K562 (cell line): ENCODE measurements at regions not wholly inside any gene's neighbourhood (a gene's known extent, or its start where the extent isn't known, plus 50 kb on each side); places are given as distances from the start of the nearest gene placed in this dataset.

Experiments
- ATAC-seq: fragments of 200-7000 bp; cut with Tn5 transposase; 3 replicates; pipeline ENCODE4 v1.9.1; 2020; ENCODE audit warnings: moderate library complexity
- BruUV-seq: library from RNA; stranded (reverse); fragments of 400-500 nt; replicated peaks from 2 replicates; lab custom pipeline; 2021; lab: Mats Ljungman, UMichigan
- CTCF ChIA-PET: fragments of 300-600 bp; formaldehyde crosslinking; extraction: SDS; loops from one replicate; lab custom pipeline; 2021; ENCODE audit warnings: low intra/inter-chr PET ratio; lab: Yijun Ruan, JAX
- POLR2A ChIA-PET: fragments of 300-600, 350-650 bp; sonication (Branson Sonifier 250); formaldehyde crosslinking; extraction: SDS; loops from one replicate; lab custom pipeline; 2021; ENCODE audit warnings: antibody characterized with exemption, inconsistent platforms; lab: Yijun Ruan, JAX
- DNase-seq, 4 experiments: peaks; one replicate each; pipeline versions ENCODE4 v3.0.0 to v3.0.0-alpha.2; 2011 to 2018; ENCODE audit warnings: low spot score in 3 of 4, mixed read lengths in 3 of 4; ENCODE audit errors: extremely low read depth in 1 of 4
- FAIRE-seq: peaks from 2 replicates; lab custom pipeline; 2011; peaks lifted over from hg19 to GRCh38; lab: Jason Lieb, UNC
- H2AFZ ChIP-seq: 2 replicates; pipeline ENCODE4 v1.6.0; 2011; ENCODE audit warnings: low read depth, low read length, control low read depth, inconsistent platforms
- H3K27ac ChIP-seq: fragments of 200-600 bp; 3 replicates; pipeline ENCODE4 v1.8.0; 2011; ENCODE audit warnings: low read depth, mild to moderate bottlenecking, control low read depth, inconsistent platforms, low read length, moderate library complexity, mixed read lengths; ENCODE audit errors: extremely low read depth
- H3K27me3 ChIP-seq, 2 experiments: fragments of 300-600 bp in 1 of 2; 2 replicates in 1 of 2; 3 replicates in 1 of 2; pipeline versions ENCODE4 v1.6.0 to v1.8.0; 2011; ENCODE audit warnings: inconsistent platforms in 2 of 2, low read length in 2 of 2, mild to moderate bottlenecking in 1 of 2, mixed read lengths in 1 of 2, moderate library complexity in 1 of 2; ENCODE audit not compliant: control insufficient read depth in 2 of 2, insufficient read depth in 2 of 2
- H3K36me3 ChIP-seq: fragments of 300-600 bp; 3 replicates; pipeline ENCODE4 v1.8.0; 2011; ENCODE audit warnings: mild to moderate bottlenecking, low read length, inconsistent platforms; ENCODE audit not compliant: control insufficient read depth, insufficient read depth
- H3K4me1 ChIP-seq, 2 experiments: fragments of 200-600 bp in 1 of 2; replicated peaks in 1 of 2; 2 replicates in 1 of 2; 3 replicates in 1 of 2; pipeline versions ENCODE4 v1.5.1 to v1.8.0; 2011; ENCODE audit warnings: inconsistent platforms in 2 of 2, low read length in 2 of 2, mild to moderate bottlenecking in 1 of 2, mixed read lengths in 1 of 2, moderate library complexity in 1 of 2; ENCODE audit not compliant: control insufficient read depth in 2 of 2, insufficient read depth in 2 of 2
- H3K4me2 ChIP-seq: 2 replicates; pipeline ENCODE4 v1.6.1; 2011; ENCODE audit warnings: low read length, control low read depth, inconsistent platforms, mixed read lengths; ENCODE audit not compliant: insufficient read depth
- H3K4me3 ChIP-seq: fragments of 200-600 bp; sonication (generic), shearing (Covaris generic); 2 replicates; pipeline ENCODE4 v1.5.1; 2016; ENCODE audit warnings: control low read depth, inconsistent platforms
- H3K79me2 ChIP-seq: fragments of 200-600 bp; 3 replicates; pipeline ENCODE4 v1.8.0; 2011; ENCODE audit warnings: low read length, inconsistent platforms; ENCODE audit not compliant: control insufficient read depth, insufficient read depth
- H3K9ac ChIP-seq, 2 experiments: 2 replicates each; pipeline versions ENCODE4 v1.6.0 to v1.6.1; 2011; ENCODE audit warnings: low read depth in 2 of 2, low read length in 2 of 2, control low read depth in 1 of 2, inconsistent platforms in 1 of 2, mild to moderate bottlenecking in 1 of 2, mixed read lengths in 1 of 2; ENCODE audit not compliant: insufficient read depth in 1 of 2
- H3K9me1 ChIP-seq: one replicate; pipeline ENCODE4 v1.6.0; 2011; ENCODE audit warnings: inconsistent platforms, mild to moderate bottlenecking, low read length, moderate library complexity; ENCODE audit not compliant: control insufficient read depth, insufficient read depth
- H3K9me3 ChIP-seq: replicated peaks from 2 replicates; pipeline ENCODE4 v1.5.1; 2011; ENCODE audit warnings: low read depth, low read length, inconsistent platforms; ENCODE audit not compliant: control insufficient read depth, insufficient read depth
- H4K20me1 ChIP-seq: replicated peaks from 2 replicates; pipeline ENCODE4 v1.6.1; 2011; ENCODE audit warnings: low read length, inconsistent platforms, mixed read lengths; ENCODE audit not compliant: control insufficient read depth, insufficient read depth
- AFF1 ChIP-seq, 2 experiments: fragments of 450-650 bp; IDR thresholded peaks; 2 replicates each; pipeline ENCODE4 v1.6.1; 2018; ENCODE audit warnings: mild to moderate bottlenecking in 2 of 2, low read depth in 1 of 2; ENCODE audit not compliant: partially characterized antibody in 2 of 2
- NRF1 ChIP-seq, 2 experiments: fragments of 450-650 bp; IDR thresholded peaks in 1 of 2; conservative IDR thresholded peaks in 1 of 2; 2 replicates each; pipeline ENCODE4 v1.6.1; 2014; ENCODE audit warnings: mild to moderate bottlenecking in 2 of 2
- RFX5 ChIP-seq: IDR thresholded peaks from 2 replicates; pipeline ENCODE4 v1.6.1; 2011; ENCODE audit warnings: low read depth, mild to moderate bottlenecking, improper control_type of control experiment, low read length
- RHOXF2B ChIP-seq: fragments of 250-450 bp; sonication (Bioruptor Pico); conservative IDR thresholded peaks from 2 replicates; pipeline ENCODE4 v1.5.1; 2021
- ZC3H8 ChIP-seq: fragments of 450-650 bp; IDR thresholded peaks from 2 replicates; pipeline ENCODE4 v1.6.1; 2017
- ZNF24 ChIP-seq: fragments of 450-650 bp; IDR thresholded peaks from 2 replicates; pipeline ENCODE4 v1.6.1; 2016
- ZNF584 ChIP-seq: fragments of 200-800 bp; sonication (Bioruptor generic); IDR thresholded peaks from 2 replicates; pipeline ENCODE4 v1.6.1; 2016; ENCODE audit warnings: low read depth, mild to moderate bottlenecking, missing genetic modification characterization, missing compliant biosample characterization
- ZNF778 ChIP-seq: fragments of 450-650 bp; formaldehyde crosslinking; IDR thresholded peaks from 2 replicates; pipeline ENCODE4 v1.4.0; 2020; ENCODE audit warnings: mild to moderate bottlenecking, moderate library complexity
- WGBS: fragments of 100-300 bp; shearing (Covaris generic); methylation state at CpG from one replicate; pipeline ENCODE4 v1.1.6; 2016; ENCODE audit warnings: low coverage, mixed read lengths; ENCODE audit not compliant: insufficient coverage; ENCODE audit errors: missing lambda C conversion rate; 5-methylcytosine and 5-hydroxymethylcytosine counted together
- in situ Hi-C: fragments of 300-500 bp; cut with MboI; formaldehyde crosslinking; loops from 4 replicates; pipeline ENCODE4 v1.15.0; 2018; ENCODE audit warnings: inconsistent platforms, mixed read lengths
- intact Hi-C: fragments of 100-400 bp; cut with micrococcal nuclease; formaldehyde crosslinking; loops from 2 replicates; pipeline ENCODE4 v1.14.2; 2022

- intact Hi-C loops = no loop called here
- DNase-seq = no peak
- Histone ChIP-seq H3K9me1 (no peaks in the 10 kb centered on the region), H3K79me2 (no peaks in the 10 kb centered on the region), H3K36me3 (no peaks in the 10 kb centered on the region), H3K9ac (no peak overlapping the region), H2AFZ (no peak overlapping the region), H3K4me1 (no peaks in the 10 kb centered on the region), H4K20me1 (no peaks in the 10 kb centered on the region), H3K27ac (no peak overlapping the region), H3K9me3 (no peaks in the 10 kb centered on the region), H3K4me2 (no peak overlapping the region), H3K27me3 (no peaks in the 10 kb centered on the region), H3K4me3 (no peak overlapping the region)
- no peak for FAIRE-seq
- ChIA-PET POLR2A (no interaction called here), CTCF (no interaction called here)
- WGBS = 0% methylated on average over 4 of the region's 4 CpGs
- TF ChIP-seq ZNF24 = no peak
- no peak for TF ChIP-seq NRF1 (conservative IDR thresholded peaks at IDR 0.05 in 1 of 2, IDR thresholded peaks at IDR 0.05 in 1 of 2)
- no peak for TF ChIP-seq RHOXF2B (CRISPR knock-in tag)
- no peak for TF ChIP-seq ZC3H8
- no peak for TF ChIP-seq ZNF584 (CRISPR knock-in tag)
- TF ChIP-seq ZNF778 (CRISPR knock-in tag) = no peak
- no peak for TF ChIP-seq RFX5
- TF ChIP-seq AFF1 (IDR thresholded peaks at IDR 0.05; ENCODE audit: low read depth in 1 of 2, partially characterized antibody in 2 of 2) = no peak
- ATAC-seq = no peak
- BruUV-seq = no TSS peak
- in situ Hi-C loops = no loop called here
Observed at GRCh38 chr2:6656633-6657032, 209.1 kb downstream of the CMPK2 start.
